Testis (tissue), 2 donors: ENCODE measurements at regions not wholly inside any gene's neighbourhood (a gene's known extent, or its start where the extent isn't known, plus 50 kb on each side); places are given as distances from the start of the nearest gene placed in this dataset.

ENCODE experiments used
- CTCF ChIP-seq, 3 experiments: fragments of 450-650 bp in 2 of 3; fragments of 200-600 bp in 1 of 3; sonication (generic) in 1 of 3; IDR thresholded peaks; one replicate each; pipeline ENCODE4 v1.5.1; 2016 to 2019; ENCODE audit warnings: antibody characterized with exemption in 3 of 3, mild to moderate bottlenecking in 2 of 3, moderate library complexity in 1 of 3
- POLR2A ChIP-seq: fragments of 450-650 bp; IDR thresholded peaks from one replicate; pipeline ENCODE4 v1.6.1; 2017; ENCODE audit warnings: antibody characterized with exemption, mild to moderate bottlenecking, moderate library complexity

- TF ChIP-seq CTCF (IDR thresholded peaks at IDR 0.05) (no peak), POLR2A (no peak)
Observed at GRCh38 chr1:228860911-228861831, 125.9 kb downstream of the RHOU start.
